ENCODE measurements at regions not wholly inside any gene's neighbourhood (a gene's known extent, or its start where the extent isn't known, plus 50 kb on each side); places are given as distances from the start of the nearest gene placed in this dataset.

- Histone ChIP-seq H3K4me3 (ENCODE audit: insufficient read depth, low read depth, low read length) (no peak overlapping the region), H2BK120ac (ENCODE audit: low read depth, low read length) (no peak overlapping the region), H2BK5ac (ENCODE audit: low read depth, low read length, poor library complexity, severe bottlenecking) (no peak overlapping the region), H3K36me3 (ENCODE audit: control insufficient read depth, insufficient read depth, low read length) (no peaks in the 10 kb centered on the region), H2BK15ac (ENCODE audit: low read depth, low read length) (no peak overlapping the region), H3K14ac (replicated peaks; ENCODE audit: low read depth, low read length) (no peak overlapping the region), H3K27me3 (ENCODE audit: control insufficient read depth, insufficient read depth, low read length) (no peaks in the 10 kb centered on the region), H3K4me2 (ENCODE audit: low read depth, low read length) (no peak overlapping the region), H4K5ac (ENCODE audit: low read depth, low read length) (no peak overlapping the region), H3K79me1 (ENCODE audit: low read depth in 1 of 2, low read length in 2 of 2) (no peaks in the 10 kb centered on the region), H3K4ac (ENCODE audit: low read depth, low read length) (no peak overlapping the region), H4K20me1 (ENCODE audit: insufficient read depth, low read length) (no peaks in the 10 kb centered on the region), H4K91ac (ENCODE audit: insufficient read depth, low read depth, low read length) (no peak overlapping the region), H3K18ac (ENCODE audit: low read depth, low read length) (no peak overlapping the region), H2AFZ (replicated peaks; ENCODE audit: low read length, poor library complexity) (no peak overlapping the region), H3K4me1 (ENCODE audit: control insufficient read depth, insufficient read depth, low read length) (no peaks in the 10 kb centered on the region), H3K23ac (ENCODE audit: low read depth, low read length) (no peak overlapping the region), H3K27ac (ENCODE audit: insufficient read depth, low read length) (no peak overlapping the region), H2AK9ac (replicated peaks; ENCODE audit: low read depth, low read length, poor library complexity) (no peak overlapping the region), H3K9ac (ENCODE audit: low read depth, low read length) (no peak overlapping the region), H3K56ac (ENCODE audit: extremely low read depth, insufficient read depth, low read length) (no peak overlapping the region), H3K9me1 (ENCODE audit: insufficient read depth, low read length) (no peaks in the 10 kb centered on the region), H2BK20ac (ENCODE audit: low read depth, low read length) (no peak overlapping the region), H3K9me3 (ENCODE audit: control insufficient read depth, insufficient read depth, low read length) (no peaks in the 10 kb centered on the region), H2AK5ac (ENCODE audit: low read depth, low read length) (no peak overlapping the region), H4K8ac (ENCODE audit: low read depth in 2 of 2, low read length in 2 of 2) (no peak overlapping the region)
- BruUV-seq (replicated peaks): no TSS peak
- dilution Hi-C loops (cut with HindIII; ENCODE audit: low sequenced_read_pairs, unreplicated experiment) (no loop called here), intact Hi-C loops (cut with micrococcal nuclease) (no loop called here), in situ Hi-C loops (cut with MboI; ENCODE audit: low sequenced_read_pairs) (no loop called here)
- CTCF ChIA-PET: no interaction called here
- DNase-seq: no peak
- no peak for TF ChIP-seq FOS (IDR thresholded peaks at IDR 0.05; ENCODE audit: low read depth, low read length)
- no peak for TF ChIP-seq ELK1 (IDR thresholded peaks at IDR 0.05; ENCODE audit: borderline replicate concordance, low read depth, low read length)
- no peak for TF ChIP-seq CHD1 (IDR thresholded peaks at IDR 0.05; ENCODE audit: low read depth, low read length)
- TF ChIP-seq MXI1 (IDR thresholded peaks at IDR 0.05; ENCODE audit: borderline replicate concordance, low read depth, low read length): no peak
- no peak for TF ChIP-seq NFE2L2 (IDR thresholded peaks at IDR 0.05; ENCODE audit: low read depth, low read length)
- TF ChIP-seq SMC3 (IDR thresholded peaks at IDR 0.05; ENCODE audit: low read depth, low read length): no peak
- TF ChIP-seq CTCF (conservative IDR thresholded peaks at IDR 0.05; ENCODE audit: low read depth, low read length): no peak
- no peak for TF ChIP-seq MAZ (IDR thresholded peaks at IDR 0.05; ENCODE audit: borderline replicate concordance, low read depth, low read length)
- no peak for TF ChIP-seq POLR2A (IDR thresholded peaks at IDR 0.05; ENCODE audit: low read depth, low read length)
- no CpG with 5 or more reads among the region's 2 CpGs for WGBS, 2 experiments (ENCODE audit: extremely low coverage in 2 of 2, insufficient read length in 1 of 2)
- POLR2A ChIA-PET (ENCODE audit: unreplicated experiment): no interaction called here
- ATAC-seq (ENCODE audit: low read depth): no peak
Measured at GRCh38 chr6:50658561-50658960, 54.8 kb upstream of the TFAP2D start.
